Stomach smooth muscle (tissue), 2 donors: ENCODE measurements at regions not wholly inside any gene's neighbourhood (a gene's known extent, or its start where the extent isn't known, plus 50 kb on each side); places are given as distances from the start of the nearest gene placed in this dataset.

Source experiments
- H3K27ac ChIP-seq: one replicate; pipeline ENCODE4 v1.7.0; 2013; ENCODE audit warnings: mild to moderate bottlenecking, low read length, inconsistent platforms
- H3K27me3 ChIP-seq, 2 donors: one replicate each; pipeline ENCODE4 v1.7.0; 2013; ENCODE audit warnings: low read length in 2 of 2; ENCODE audit not compliant: insufficient read depth in 2 of 2, control insufficient read depth in 1 of 2
- H3K36me3 ChIP-seq, 2 donors: one replicate each; pipeline ENCODE4 v1.7.0; 2013; ENCODE audit warnings: low read length in 2 of 2; ENCODE audit not compliant: control insufficient read depth in 2 of 2, insufficient read depth in 2 of 2
- H3K4me1 ChIP-seq: one replicate; pipeline ENCODE4 v1.7.0; 2013; ENCODE audit warnings: low read length; ENCODE audit not compliant: control insufficient read depth, insufficient read depth
- H3K4me3 ChIP-seq, 2 donors: one replicate each; pipeline ENCODE4 v1.7.0; 2013; ENCODE audit warnings: low read length in 2 of 2
- H3K9ac ChIP-seq, 2 donors: one replicate each; pipeline ENCODE4 v1.7.0; 2013; ENCODE audit warnings: low read length in 2 of 2, mild to moderate bottlenecking in 1 of 2
- H3K9me3 ChIP-seq, 2 donors: one replicate each; pipeline ENCODE4 v1.7.0; 2013; ENCODE audit warnings: low read length in 2 of 2; ENCODE audit not compliant: control insufficient read depth in 2 of 2
- donor health status: healthy.
- donor health status: Pancreatic carcinoma.

- Histone ChIP-seq H3K4me3 (no peak overlapping the region), H3K9ac (no peak overlapping the region), H3K36me3 (no peaks in the 10 kb centered on the region), H3K9me3 (no peaks in the 10 kb centered on the region), H3K27ac (no peak overlapping the region), H3K4me1 (no peaks in the 10 kb centered on the region), H3K27me3 (no peaks in the 10 kb centered on the region)
Measured at GRCh38 chr4:79798047-79798446, 275.0 kb downstream of the ANTXR2 start.

GRCh38 chr4:79796948-79797347 is 276.1 kb downstream of the ANTXR2 start:
- Histone ChIP-seq H3K9ac (no peak overlapping the region), H3K27ac (no peak overlapping the region), H3K9me3 (no peaks in the 10 kb centered on the region), H3K4me1 (no peaks in the 10 kb centered on the region), H3K4me3 (no peak overlapping the region), H3K36me3 (no peaks in the 10 kb centered on the region), H3K27me3 (no peaks in the 10 kb centered on the region)

DNA sequence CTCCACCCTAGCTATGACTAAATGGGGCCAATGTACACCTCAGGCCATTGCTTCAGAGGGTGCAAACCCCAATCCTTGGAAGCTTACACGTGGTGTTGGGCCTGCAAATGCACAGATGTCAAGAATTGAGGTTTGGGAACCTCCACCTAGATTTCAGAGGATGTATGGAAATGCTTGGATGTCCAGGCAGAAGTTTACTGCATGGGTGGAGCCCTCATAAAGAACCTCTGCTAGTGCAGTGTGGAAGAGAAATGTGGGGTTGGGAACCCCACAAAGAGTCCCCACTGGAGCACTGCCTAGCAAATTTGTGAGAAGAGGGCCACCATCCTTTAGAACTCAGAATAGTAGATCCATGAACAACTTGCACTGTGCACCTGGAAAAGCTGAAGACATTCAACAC is 284.1 kb downstream of the ANTXR2 start:
- Histone ChIP-seq H3K27me3 (no peaks in the 10 kb centered on the region), H3K36me3 (no peaks in the 10 kb centered on the region), H3K27ac (no peak overlapping the region), H3K4me1 (no peaks in the 10 kb centered on the region), H3K9me3 (peaks cover 0 to 4% of the 10 kb centered on the region in 2 donors), H3K4me3 (no peak overlapping the region), H3K9ac (no peak overlapping the region)

- H3K27me3 ChIP-seq, result no peaks in the 10 kb centered on the region
- no peak overlapping the region for H3K9ac ChIP-seq
- H3K4me3 ChIP-seq, result no peak overlapping the region
- H3K4me1 ChIP-seq, result no peaks in the 10 kb centered on the region
- H3K27ac ChIP-seq, result no peak overlapping the region
- no peaks in the 10 kb centered on the region for H3K36me3 ChIP-seq
- H3K9me3 ChIP-seq, result no peaks in the 10 kb centered on the region
Measured at GRCh38 chr4:79780129-79780528, 292.9 kb downstream of the ANTXR2 start.

DNA sequence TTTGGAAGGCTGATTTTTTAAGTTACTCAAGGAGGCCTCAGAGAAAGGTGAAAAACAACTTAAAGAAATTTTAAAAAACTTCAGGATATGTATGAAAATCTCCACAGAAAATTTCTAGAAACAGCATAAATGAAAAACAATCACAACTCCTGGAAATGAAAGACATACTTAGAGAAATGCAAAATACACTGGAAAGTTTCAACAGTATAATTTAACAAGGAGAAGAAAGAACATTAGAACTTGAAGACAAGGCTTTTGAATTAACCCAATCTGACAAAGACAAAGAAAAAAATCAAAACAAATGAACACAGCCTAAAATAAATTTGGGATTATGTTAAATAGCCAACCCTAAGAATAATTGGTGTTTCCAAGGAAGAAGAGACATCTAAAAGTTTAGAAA is 300.5 kb downstream of the ANTXR2 start:
- peaks cover 2 to 4% of the 10 kb centered on the region in 2 donors for H3K9me3 ChIP-seq
- H3K27me3 ChIP-seq, result no peaks in the 10 kb centered on the region

GRCh38 chr4:79764120-79764519 is 308.9 kb downstream of the ANTXR2 start:
- H3K4me3 ChIP-seq, result no peak overlapping the region
- no peaks in the 10 kb centered on the region for H3K4me1 ChIP-seq
- no peak overlapping the region for H3K27ac ChIP-seq
- H3K27me3 ChIP-seq, result no peaks in the 10 kb centered on the region
- H3K36me3 ChIP-seq, result no peaks in the 10 kb centered on the region
- no peak overlapping the region for H3K9ac ChIP-seq
- H3K9me3 ChIP-seq, result peaks cover 0 to 2% of the 10 kb centered on the region in 2 donors

More for the DNA sequence above, 300.5 kb downstream of the ANTXR2 start:
- H3K9ac ChIP-seq, result no peak overlapping the region
- no peak overlapping the region for H3K4me3 ChIP-seq
- no peaks in the 10 kb centered on the region for H3K36me3 ChIP-seq
- no peaks in the 10 kb centered on the region for H3K4me1 ChIP-seq
- H3K27ac ChIP-seq, result no peak overlapping the region

- Histone ChIP-seq H3K27ac (no peak overlapping the region), H3K9me3 (peaks cover 0 to 2% of the 10 kb centered on the region in 2 donors), H3K9ac (no peak overlapping the region), H3K27me3 (no peaks in the 10 kb centered on the region), H3K4me3 (no peak overlapping the region), H3K4me1 (no peaks in the 10 kb centered on the region), H3K36me3 (no peaks in the 10 kb centered on the region)
Measured at GRCh38 chr4:79763486-79764075, 309.4 kb downstream of the ANTXR2 start.

DNA sequence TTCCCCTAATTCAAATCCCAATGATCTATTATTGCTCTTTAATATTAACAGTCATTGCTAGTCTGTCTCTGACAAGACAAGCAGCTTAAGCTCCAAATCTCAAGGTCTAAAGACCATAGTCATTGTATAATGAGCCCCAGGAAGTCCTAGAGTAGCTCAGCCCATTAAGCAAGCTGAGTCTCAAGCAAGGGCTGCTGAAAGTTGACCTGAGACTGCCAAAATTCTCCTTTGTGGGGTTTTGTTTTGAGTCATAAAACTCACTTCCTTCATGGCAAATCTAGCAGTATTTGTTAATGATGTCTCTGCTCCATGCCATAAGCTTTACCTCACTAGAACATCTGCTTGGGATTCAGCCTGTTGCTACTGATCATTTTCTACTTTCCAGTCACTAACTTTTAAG is 313.2 kb downstream of the ANTXR2 start:
- Histone ChIP-seq H3K9me3 (no peaks in the 10 kb centered on the region), H3K27ac (no peak overlapping the region), H3K4me3 (no peak overlapping the region), H3K9ac (no peak overlapping the region), H3K4me1 (no peaks in the 10 kb centered on the region), H3K36me3 (no peaks in the 10 kb centered on the region), H3K27me3 (no peaks in the 10 kb centered on the region)

DNA sequence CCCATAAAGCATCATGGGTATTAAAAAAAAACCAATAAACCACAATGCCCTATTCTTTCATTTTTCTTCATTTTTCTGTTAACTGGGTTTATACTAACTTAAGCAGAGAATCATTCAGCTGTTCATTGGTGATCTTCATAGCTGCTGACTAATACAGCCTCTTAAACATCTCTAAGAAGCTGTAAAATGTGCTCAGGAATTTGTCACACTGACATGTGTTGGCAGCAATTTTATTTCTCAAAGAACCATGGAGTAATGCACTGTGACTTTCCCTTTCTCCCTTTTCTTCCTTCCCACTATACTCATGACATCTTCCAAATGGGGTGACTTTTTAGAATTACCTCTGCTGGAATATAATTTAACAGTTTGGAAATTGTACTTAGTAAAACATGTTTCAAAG is 315.4 kb downstream of the ANTXR2 start:
- H3K36me3 ChIP-seq, result no peaks in the 10 kb centered on the region
- no peak overlapping the region for H3K27ac ChIP-seq
- H3K4me3 ChIP-seq, result no peak overlapping the region
- H3K4me1 ChIP-seq, result no peaks in the 10 kb centered on the region
- no peaks in the 10 kb centered on the region for H3K27me3 ChIP-seq
- no peak overlapping the region for H3K9ac ChIP-seq
- no peaks in the 10 kb centered on the region for H3K9me3 ChIP-seq

GRCh38 chr4:79756140-79756895 is 316.7 kb downstream of the ANTXR2 start:
- H3K27me3 ChIP-seq, result no peaks in the 10 kb centered on the region
- no peaks in the 10 kb centered on the region for H3K36me3 ChIP-seq
- H3K4me1 ChIP-seq, result no peaks in the 10 kb centered on the region
- no peak overlapping the region for H3K4me3 ChIP-seq
- H3K9me3 ChIP-seq, result no peaks in the 10 kb centered on the region
- no peak overlapping the region for H3K27ac ChIP-seq
- H3K9ac ChIP-seq, result no peak overlapping the region

DNA sequence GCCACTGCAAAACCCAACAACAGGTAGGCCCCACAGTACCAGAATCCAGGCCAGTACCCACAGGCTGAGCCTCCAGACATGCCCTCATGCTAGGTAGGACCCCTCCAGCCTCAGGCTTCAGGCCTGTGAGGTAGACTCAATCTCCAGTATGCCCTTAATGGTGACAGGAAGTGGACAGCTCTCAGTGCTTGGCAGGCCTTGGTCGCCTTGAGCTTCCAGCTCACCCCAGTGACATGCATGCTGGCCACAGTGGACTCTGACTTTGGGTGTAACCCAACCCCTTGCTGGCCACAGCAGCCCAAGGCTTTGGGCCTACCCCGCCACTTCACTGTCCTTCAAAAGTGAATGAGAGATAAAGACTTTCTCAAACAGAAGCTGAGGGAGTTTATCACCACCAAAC is 324.2 kb downstream of the ANTXR2 start:
- Histone ChIP-seq H3K27me3 (no peaks in the 10 kb centered on the region), H3K9ac (no peak overlapping the region), H3K9me3 (no peaks in the 10 kb centered on the region), H3K4me3 (no peak overlapping the region), H3K36me3 (no peaks in the 10 kb centered on the region), H3K4me1 (no peaks in the 10 kb centered on the region), H3K27ac (no peak overlapping the region)
